ENCODE measurements at regions not wholly inside any gene's neighbourhood (a gene's known extent, or its start where the extent isn't known, plus 50 kb on each side); places are given as distances from the start of the nearest gene placed in this dataset.

- no peaks in the 10 kb centered on the region for H4K20me1 ChIP-seq (ENCODE audit: insufficient read depth, low read length)
- no peaks in the 10 kb centered on the region for H3K79me2 ChIP-seq (ENCODE audit: low read length)
- H3F3A ChIP-seq (ENCODE audit: insufficient read depth, low read length), result no peaks in the 10 kb centered on the region
- no peaks in the 10 kb centered on the region for H3K9me2 ChIP-seq (replicated peaks; ENCODE audit: insufficient read depth, low read length)
- H3K27ac ChIP-seq (ENCODE audit: low read length), result no peak overlapping the region
- H3K4me2 ChIP-seq (ENCODE audit: low read depth, low read length), result no peak overlapping the region
- H3K27me3 ChIP-seq (replicated peaks; ENCODE audit: insufficient read depth, low read length), result no peaks in the 10 kb centered on the region
- TF ChIP-seq EZH2phosphoT487 (IDR thresholded peaks at IDR 0.05; ENCODE audit: low read length) (no peak), CTCF (IDR thresholded peaks at IDR 0.05; ENCODE audit: low read length) (no peak)
- no peak overlapping the region for H3K9ac ChIP-seq (ENCODE audit: low read length)
- no peak overlapping the region for H3K4me3 ChIP-seq (ENCODE audit: low read length)
- no peaks in the 10 kb centered on the region for H3K9me3 ChIP-seq (replicated peaks; ENCODE audit: insufficient read depth, low read length)
- no peaks in the 10 kb centered on the region for H3K4me1 ChIP-seq (ENCODE audit: low read length)
- H3K36me3 ChIP-seq (replicated peaks; ENCODE audit: insufficient read depth, low read length), result no peaks in the 10 kb centered on the region
- no peak for DNase-seq
- H2AFZ ChIP-seq (ENCODE audit: low read length), result no peak overlapping the region
Observed at GRCh38 chr6:113434641-113435040, 422.5 kb upstream of the MARCKS start.

- Histone ChIP-seq H4K20me1 (ENCODE audit: insufficient read depth, low read length) (no peaks in the 10 kb centered on the region), H3K4me2 (ENCODE audit: low read depth, low read length) (no peak overlapping the region), H2AFZ (ENCODE audit: low read length) (no peak overlapping the region), H3K36me3 (replicated peaks; ENCODE audit: insufficient read depth, low read length) (no peaks in the 10 kb centered on the region), H3K79me2 (ENCODE audit: low read length) (no peaks in the 10 kb centered on the region), H3K4me1 (ENCODE audit: low read length) (no peaks in the 10 kb centered on the region), H3K4me3 (ENCODE audit: low read length) (no peak overlapping the region), H3K27ac (ENCODE audit: low read length) (no peak overlapping the region), H3K9me3 (replicated peaks; ENCODE audit: insufficient read depth, low read length) (no peaks in the 10 kb centered on the region), H3K27me3 (replicated peaks; ENCODE audit: insufficient read depth, low read length) (no peaks in the 10 kb centered on the region), H3F3A (ENCODE audit: insufficient read depth, low read length) (no peaks in the 10 kb centered on the region), H3K9ac (ENCODE audit: low read length) (no peak overlapping the region), H3K9me2 (replicated peaks; ENCODE audit: insufficient read depth, low read length) (no peaks in the 10 kb centered on the region)
- DNase-seq, result no peak
- TF ChIP-seq EZH2phosphoT487 (IDR thresholded peaks at IDR 0.05; ENCODE audit: low read length) (no peak), EZH2 (optimal IDR thresholded peaks at IDR 0.05; ENCODE audit: low read depth, low read length) (no peak)
Observed at GRCh38 chr6:113437566-113437965, 419.6 kb upstream of the MARCKS start.

DNA sequence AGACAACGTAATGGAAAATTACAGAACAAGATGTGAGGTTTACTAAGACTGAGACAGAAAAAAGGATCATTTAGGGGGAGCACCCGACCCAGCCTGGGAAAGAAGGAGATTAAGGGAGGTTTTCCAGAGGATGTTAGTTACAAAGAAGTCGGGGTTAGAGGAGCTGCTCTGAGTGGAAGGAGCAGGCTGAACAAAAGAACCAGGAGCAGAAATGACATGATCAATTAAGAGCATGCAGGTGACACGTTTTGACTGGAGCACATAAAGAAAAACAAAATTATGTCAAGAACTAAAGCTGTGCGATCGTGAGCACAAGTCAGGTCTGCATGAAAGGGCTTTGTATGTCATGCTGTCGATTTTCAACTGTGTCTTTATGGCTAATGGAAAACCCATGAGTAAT, 417.3 kb upstream of the MARCKS start:
- Histone ChIP-seq H3K9me2 (replicated peaks; ENCODE audit: insufficient read depth, low read length) (no peaks in the 10 kb centered on the region), H2AFZ (ENCODE audit: low read length) (no peak overlapping the region), H3K4me3 (ENCODE audit: low read length) (no peak overlapping the region), H3K4me2 (ENCODE audit: low read depth, low read length) (no peak overlapping the region), H3K36me3 (replicated peaks; ENCODE audit: insufficient read depth, low read length) (no peaks in the 10 kb centered on the region), H3K4me1 (ENCODE audit: low read length) (no peaks in the 10 kb centered on the region), H3K9me3 (replicated peaks; ENCODE audit: insufficient read depth, low read length) (no peaks in the 10 kb centered on the region), H3K79me2 (ENCODE audit: low read length) (no peaks in the 10 kb centered on the region), H3K27me3 (replicated peaks; ENCODE audit: insufficient read depth, low read length) (no peaks in the 10 kb centered on the region), H3K27ac (ENCODE audit: low read length) (no peak overlapping the region), H3F3A (ENCODE audit: insufficient read depth, low read length) (no peaks in the 10 kb centered on the region), H4K20me1 (ENCODE audit: insufficient read depth, low read length) (no peaks in the 10 kb centered on the region), H3K9ac (ENCODE audit: low read length) (no peak overlapping the region)
- no peak for TF ChIP-seq EZH2 (optimal IDR thresholded peaks at IDR 0.05; ENCODE audit: low read depth, low read length)
- TF ChIP-seq CTCF (IDR thresholded peaks at IDR 0.05; ENCODE audit: low read length), result no peak
- no peak for TF ChIP-seq EZH2phosphoT487 (IDR thresholded peaks at IDR 0.05; ENCODE audit: low read length)
- no peak for DNase-seq

GRCh38 chr6:113442040-113442439, 415.1 kb upstream of the MARCKS start:
- H3K9me3 ChIP-seq (replicated peaks; ENCODE audit: insufficient read depth, low read length), result no peaks in the 10 kb centered on the region
- H3K4me2 ChIP-seq (ENCODE audit: low read depth, low read length), result no peak overlapping the region
- no peaks in the 10 kb centered on the region for H3K4me1 ChIP-seq (ENCODE audit: low read length)
- no peak overlapping the region for H3K4me3 ChIP-seq (ENCODE audit: low read length)
- H3K27me3 ChIP-seq (replicated peaks; ENCODE audit: insufficient read depth, low read length), result no peaks in the 10 kb centered on the region
- H2AFZ ChIP-seq (ENCODE audit: low read length), result no peak overlapping the region
- DNase-seq, result no peak
- no peak overlapping the region for H3K27ac ChIP-seq (ENCODE audit: low read length)
- TF ChIP-seq EZH2 (optimal IDR thresholded peaks at IDR 0.05; ENCODE audit: low read depth, low read length) (no peak), CTCF (IDR thresholded peaks at IDR 0.05; ENCODE audit: low read length) (no peak), EZH2phosphoT487 (IDR thresholded peaks at IDR 0.05; ENCODE audit: low read length) (no peak)
- H3K9ac ChIP-seq (ENCODE audit: low read length), result no peak overlapping the region
- no peaks in the 10 kb centered on the region for H3K79me2 ChIP-seq (ENCODE audit: low read length)
- no peaks in the 10 kb centered on the region for H3K36me3 ChIP-seq (replicated peaks; ENCODE audit: insufficient read depth, low read length)
- H4K20me1 ChIP-seq (ENCODE audit: insufficient read depth, low read length), result no peaks in the 10 kb centered on the region
- H3F3A ChIP-seq (ENCODE audit: insufficient read depth, low read length), result no peaks in the 10 kb centered on the region
- no peaks in the 10 kb centered on the region for H3K9me2 ChIP-seq (replicated peaks; ENCODE audit: insufficient read depth, low read length)

All from MM.1S (cell line).